Colonic mucosa (tissue), 4 donors: ENCODE measurements at regions not wholly inside any gene's neighbourhood (a gene's known extent, or its start where the extent isn't known, plus 50 kb on each side); places are given as distances from the start of the nearest gene placed in this dataset.

ENCODE experiments used
- DNase-seq: peaks from one replicate; pipeline ENCODE4 v3.0.0-alpha.2; 2020
- H3K27ac ChIP-seq: fragments of 200-600 bp; one replicate; pipeline ENCODE4 v1.8.0; 2021
- H3K27me3 ChIP-seq: fragments of 200-600 bp; one replicate; pipeline ENCODE4 v1.8.0; 2021
- H3K36me3 ChIP-seq: fragments of 200-600 bp; one replicate; pipeline ENCODE4 v1.8.0; 2021
- H3K4me1 ChIP-seq: fragments of 200-600 bp; one replicate; pipeline ENCODE4 v1.8.0; 2021; ENCODE audit warnings: mild to moderate bottlenecking
- H3K4me3 ChIP-seq: fragments of 200-600 bp; one replicate; pipeline ENCODE4 v1.8.0; 2021
- H3K9ac ChIP-seq, 2 donors: one replicate each; pipeline ENCODE4 v1.7.0; 2013; ENCODE audit warnings: control low read depth in 2 of 2, low read depth in 2 of 2, low read length in 2 of 2
- H3K9me3 ChIP-seq: fragments of 200-600 bp; one replicate; pipeline ENCODE4 v1.8.0; 2021
- CTCF ChIP-seq: fragments of 200-600 bp; IDR thresholded peaks from one replicate; pipeline ENCODE4 v1.8.0; 2022; ENCODE audit warnings: antibody characterized with exemption, mild to moderate bottlenecking
- intact Hi-C: fragments of 100-400 bp; cut with DNase I; formaldehyde crosslinking; loops from one replicate; pipeline ENCODE4 v1.14.1; 2022
- donor health status: healthy.
- donor health status: DM: no; HTN: no; CAD: no.
- donor health status: DM: no; HTN: no; CAD: no.

- intact Hi-C loops, result no loop called here
- no peaks in the 10 kb centered on the region for H3K4me1 ChIP-seq
- H3K4me3 ChIP-seq, result no peak overlapping the region
- no peaks in the 10 kb centered on the region for H3K27me3 ChIP-seq
- no peaks in the 10 kb centered on the region for H3K9me3 ChIP-seq
- no peak for TF ChIP-seq CTCF
- no peak overlapping the region for H3K27ac ChIP-seq
- DNase-seq, result no peak
- H3K9ac ChIP-seq, result no peak overlapping the region
- H3K36me3 ChIP-seq, result no peaks in the 10 kb centered on the region
These were observed 486.0 kb downstream of the EDEM1 start for GRCh38 chr3:5673521-5673920.

- H3K27me3 ChIP-seq, result no peaks in the 10 kb centered on the region
- intact Hi-C loops, result no loop called here
- DNase-seq, result no peak
These were observed 487.8 kb downstream of the EDEM1 start for GRCh38 chr3:5675319-5675718.

GRCh38 chr3:5677555-5677954 lies 490.0 kb downstream of the EDEM1 start:
- Histone ChIP-seq H3K27me3 (no peaks in the 10 kb centered on the region), H3K4me3 (no peak overlapping the region), H3K4me1 (no peaks in the 10 kb centered on the region), H3K36me3 (no peaks in the 10 kb centered on the region), H3K9ac (no peak overlapping the region), H3K9me3 (no peaks in the 10 kb centered on the region), H3K27ac (no peak overlapping the region)
- intact Hi-C loops, result no loop called here
- no peak for DNase-seq
- no peak for TF ChIP-seq CTCF

More at GRCh38 chr3:5675319-5675718, 487.8 kb downstream of the EDEM1 start:
- H3K4me3 ChIP-seq, result no peak overlapping the region
- H3K36me3 ChIP-seq, result no peaks in the 10 kb centered on the region
- H3K27ac ChIP-seq, result no peak overlapping the region
- no peaks in the 10 kb centered on the region for H3K4me1 ChIP-seq
- H3K9ac ChIP-seq, result no peak overlapping the region
- H3K9me3 ChIP-seq, result no peaks in the 10 kb centered on the region
- TF ChIP-seq CTCF, result no peak

- no peak for TF ChIP-seq CTCF
- intact Hi-C loops, result no loop called here
- no peak overlapping the region for H3K4me3 ChIP-seq
- DNase-seq, result no peak
- no peak overlapping the region for H3K27ac ChIP-seq
- H3K9ac ChIP-seq, result no peak overlapping the region
- H3K9me3 ChIP-seq, result no peaks in the 10 kb centered on the region
- H3K36me3 ChIP-seq, result no peaks in the 10 kb centered on the region
- H3K4me1 ChIP-seq, result no peaks in the 10 kb centered on the region
- H3K27me3 ChIP-seq, result no peaks in the 10 kb centered on the region
These were observed 490.7 kb downstream of the EDEM1 start for GRCh38 chr3:5678248-5678647.

GRCh38 chr3:5678844-5679243 lies 491.3 kb downstream of the EDEM1 start:
- Histone ChIP-seq H3K9ac (no peak overlapping the region), H3K27ac (no peak overlapping the region), H3K36me3 (no peaks in the 10 kb centered on the region), H3K9me3 (no peaks in the 10 kb centered on the region), H3K27me3 (no peaks in the 10 kb centered on the region), H3K4me3 (no peak overlapping the region), H3K4me1 (no peaks in the 10 kb centered on the region)
- intact Hi-C loops, result no loop called here
- TF ChIP-seq CTCF, result no peak
- no peak for DNase-seq

- Histone ChIP-seq H3K9me3 (no peaks in the 10 kb centered on the region), H3K27me3 (no peaks in the 10 kb centered on the region)
- intact Hi-C loops, result no loop called here
These were observed 499.7 kb downstream of the EDEM1 start for GRCh38 chr3:5687230-5687629.

More at GRCh38 chr3:5687230-5687629, 499.7 kb downstream of the EDEM1 start:
- H3K4me3 ChIP-seq, result no peak overlapping the region
- H3K36me3 ChIP-seq, result no peaks in the 10 kb centered on the region
- no peak for DNase-seq
- H3K27ac ChIP-seq, result no peak overlapping the region
- no peaks in the 10 kb centered on the region for H3K4me1 ChIP-seq
- no peak overlapping the region for H3K9ac ChIP-seq
- TF ChIP-seq CTCF, result no peak
